ENCODE measurements at regions not wholly inside any gene's neighbourhood (a gene's known extent, or its start where the extent isn't known, plus 50 kb on each side); places are given as distances from the start of the nearest gene placed in this dataset.

GRCh38 chr5:149435660-149436059 is 56.6 kb upstream of the IL17B start:
- no peak for DNase-seq (ENCODE audit: extremely low spot score)
- no peak for TF ChIP-seq CTCF (IDR thresholded peaks at IDR 0.05; ENCODE audit: control extremely low read depth, extremely low read depth, low read depth, missing control alignments)
- ChIA-PET POLR2A (no interaction called here), CTCF (interaction anchor here (0.7 to 10.8 kb wide), 31 partner anchors 7 to 1024 kb away, joined by 3 to 110 read pairs (median 5); partner anchors contain the start of gene ARHGEF37)

GRCh38 chr5:149435015-149435376 is 55.9 kb upstream of the IL17B start:
- no peak for TF ChIP-seq CTCF (IDR thresholded peaks at IDR 0.05; ENCODE audit: control extremely low read depth, extremely low read depth, low read depth, missing control alignments)

GRCh38 chr5:149434162-149435014 is 55.3 kb upstream of the IL17B start:
- ChIA-PET CTCF (interaction anchor here (0.6 to 10.8 kb wide), 46 partner anchors 9 to 1025 kb away, joined by 3 to 110 read pairs (median 4); partner anchors contain the start of genes ARHGEF37 and IL17B), POLR2A (no interaction called here)
- peak; percentile 74 for DNase-seq (ENCODE audit: extremely low spot score)
- peak; percentile 53 for TF ChIP-seq CTCF (IDR thresholded peaks at IDR 0.05; ENCODE audit: control extremely low read depth, extremely low read depth, low read depth, missing control alignments)

More at GRCh38 chr5:149435015-149435376, 55.9 kb upstream of the IL17B start:
- POLR2A ChIA-PET = no interaction called here
- no peak for DNase-seq (ENCODE audit: extremely low spot score)
- CTCF ChIA-PET = interaction anchor here (0.6 to 10.8 kb wide), 36 partner anchors 8 to 1024 kb away, joined by 3 to 110 read pairs (median 6); partner anchors contain the start of genes ARHGEF37 and IL17B

GRCh38 chr5:149433524-149434131 is 54.5 kb upstream of the IL17B start:
- DNase-seq (ENCODE audit: extremely low spot score) = no peak
- ChIA-PET CTCF (interaction anchor here (0.7 to 10.8 kb wide), 30 partner anchors 8 to 185 kb away, joined by 3 to 110 read pairs (median 7); partner anchors contain the start of gene IL17B), POLR2A (no interaction called here)
- no peak for TF ChIP-seq CTCF (IDR thresholded peaks at IDR 0.05; ENCODE audit: control extremely low read depth, extremely low read depth, low read depth, missing control alignments)

GRCh38 chr5:149432911-149433401 is 53.9 kb upstream of the IL17B start:
- no peak for TF ChIP-seq CTCF (IDR thresholded peaks at IDR 0.05; ENCODE audit: control extremely low read depth, extremely low read depth, low read depth, missing control alignments)
- ChIA-PET POLR2A (no interaction called here), CTCF (interaction anchor here (0.8 to 10.8 kb wide), 24 partner anchors 8 to 186 kb away, joined by 3 to 110 read pairs (median 8); partner anchors contain the start of genes CSNK1A1 and IL17B)
- no peak for DNase-seq (ENCODE audit: extremely low spot score)

- DNase-seq (ENCODE audit: extremely low spot score) = no peak
- CTCF ChIA-PET = interaction anchor here (0.8 to 5.4 kb wide), 19 partner anchors 7 to 184 kb away, joined by 3 to 30 read pairs (median 4); partner anchors contain the start of gene CSNK1A1
- TF ChIP-seq CTCF (IDR thresholded peaks at IDR 0.05; ENCODE audit: control extremely low read depth, extremely low read depth, low read depth, missing control alignments) = no peak
- POLR2A ChIA-PET = no interaction called here
Observed at GRCh38 chr5:149432376-149432775, 53.3 kb upstream of the IL17B start.
